ENCODE measurements at regions not wholly inside any gene's neighbourhood (a gene's known extent, or its start where the extent isn't known, plus 50 kb on each side); places are given as distances from the start of the nearest gene placed in this dataset.
A peak's percentile ranks its signal among the peaks of the same experiment; 100 is the strongest.

DNA sequence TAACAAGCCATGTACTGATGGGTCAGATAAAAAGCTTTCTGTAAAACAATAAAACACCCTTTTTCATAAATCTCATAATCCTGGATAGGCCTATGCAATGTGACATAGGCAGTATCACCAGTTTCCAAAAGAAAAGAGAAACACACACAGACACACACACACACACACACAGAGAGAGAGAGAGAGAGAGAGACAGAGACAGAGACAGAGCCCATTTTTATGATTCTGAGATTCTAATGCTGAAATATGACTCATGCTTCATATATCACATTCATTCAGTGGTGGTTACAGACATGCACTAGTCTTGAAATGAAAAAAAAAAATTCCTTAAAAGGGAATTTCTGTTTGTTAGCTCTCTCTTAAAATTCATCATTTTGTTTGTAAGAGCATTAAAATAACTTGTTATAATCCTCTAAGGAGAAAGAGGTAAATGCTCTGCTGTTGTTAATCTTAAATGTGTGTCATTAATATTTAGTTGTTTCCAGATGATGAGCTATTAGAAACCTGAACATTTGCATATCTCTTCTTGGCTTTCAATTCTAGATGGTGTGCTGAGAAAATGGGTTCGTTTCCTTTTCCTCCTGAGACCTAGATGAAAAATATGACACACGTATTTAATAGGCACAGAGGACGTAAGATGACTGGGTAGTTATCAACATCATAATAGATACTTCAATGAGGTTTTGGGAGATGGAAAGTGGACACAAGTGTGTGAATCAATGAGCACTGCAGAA lies 1598.7 kb upstream of the ACVR2A start:
- TF ChIP-seq, protein P1, sequence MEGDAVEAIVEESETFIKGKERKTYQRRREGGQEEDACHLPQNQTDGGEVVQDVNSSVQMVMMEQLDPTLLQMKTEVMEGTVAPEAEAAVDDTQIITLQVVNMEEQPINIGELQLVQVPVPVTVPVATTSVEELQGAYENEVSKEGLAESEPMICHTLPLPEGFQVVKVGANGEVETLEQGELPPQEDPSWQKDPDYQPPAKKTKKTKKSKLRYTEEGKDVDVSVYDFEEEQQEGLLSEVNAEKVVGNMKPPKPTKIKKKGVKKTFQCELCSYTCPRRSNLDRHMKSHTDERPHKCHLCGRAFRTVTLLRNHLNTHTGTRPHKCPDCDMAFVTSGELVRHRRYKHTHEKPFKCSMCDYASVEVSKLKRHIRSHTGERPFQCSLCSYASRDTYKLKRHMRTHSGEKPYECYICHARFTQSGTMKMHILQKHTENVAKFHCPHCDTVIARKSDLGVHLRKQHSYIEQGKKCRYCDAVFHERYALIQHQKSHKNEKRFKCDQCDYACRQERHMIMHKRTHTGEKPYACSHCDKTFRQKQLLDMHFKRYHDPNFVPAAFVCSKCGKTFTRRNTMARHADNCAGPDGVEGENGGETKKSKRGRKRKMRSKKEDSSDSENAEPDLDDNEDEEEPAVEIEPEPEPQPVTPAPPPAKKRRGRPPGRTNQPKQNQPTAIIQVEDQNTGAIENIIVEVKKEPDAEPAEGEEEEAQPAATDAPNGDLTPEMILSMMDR (IDR thresholded peaks at IDR 0.05; ENCODE audit: control insufficient read depth, insufficient read depth, low read depth, low read length, missing control alignments): no peak
- H3K4me3 ChIP-seq (ENCODE audit: control insufficient read depth, low read depth, low read length): no peak overlapping the region
- DNase-seq (ENCODE audit: low read depth): peak; percentile 49

DNA sequence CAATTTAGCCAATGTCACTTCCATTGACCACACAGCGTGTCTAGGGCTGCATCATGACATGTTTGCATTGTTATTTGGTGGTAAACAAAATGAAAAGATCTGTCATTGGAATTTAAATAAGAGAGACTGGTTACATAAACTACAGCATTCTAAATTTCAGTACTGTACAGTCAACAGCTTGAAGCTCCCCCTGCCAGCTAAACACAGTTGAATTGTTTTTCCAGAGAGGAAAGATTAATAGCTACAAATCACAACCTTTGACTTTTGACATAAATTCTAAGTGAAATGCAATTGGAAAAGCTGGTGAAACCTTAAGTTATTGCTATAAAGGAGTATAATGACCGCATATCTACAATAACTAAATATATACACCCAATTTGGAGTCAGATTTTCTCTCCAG lies 1600.0 kb upstream of the ACVR2A start:
- TF ChIP-seq, protein P1 (IDR thresholded peaks at IDR 0.05; ENCODE audit: control insufficient read depth, insufficient read depth, low read depth, low read length, missing control alignments): no peak
- H3K4me3 ChIP-seq (ENCODE audit: control insufficient read depth, low read depth, low read length): no peak overlapping the region
- DNase-seq (ENCODE audit: low read depth): no peak

DNA sequence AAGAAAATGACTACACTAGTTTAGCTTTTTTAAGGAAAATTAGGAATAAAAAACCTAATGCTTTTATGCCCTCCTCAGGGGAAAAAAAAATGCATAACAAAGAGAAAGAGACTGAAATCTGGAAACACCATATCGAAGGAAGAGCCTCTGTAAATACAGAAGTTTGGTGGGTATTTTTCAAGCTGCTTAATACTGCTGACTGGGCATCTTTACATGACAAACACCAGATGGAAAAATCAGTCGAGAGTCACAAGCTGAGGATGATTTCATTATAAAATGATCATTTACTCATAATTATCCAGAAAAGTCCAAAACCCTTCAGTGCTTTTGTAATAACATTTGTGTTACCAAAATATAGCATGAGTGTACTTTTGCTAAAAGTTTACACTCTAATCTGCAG lies 1600.7 kb upstream of the ACVR2A start:
- H3K4me3 ChIP-seq (ENCODE audit: control insufficient read depth, low read depth, low read length): no peak overlapping the region
- TF ChIP-seq, protein P1 (IDR thresholded peaks at IDR 0.05; ENCODE audit: control insufficient read depth, insufficient read depth, low read depth, low read length, missing control alignments): no peak
- no peak for DNase-seq (ENCODE audit: low read depth)

DNA sequence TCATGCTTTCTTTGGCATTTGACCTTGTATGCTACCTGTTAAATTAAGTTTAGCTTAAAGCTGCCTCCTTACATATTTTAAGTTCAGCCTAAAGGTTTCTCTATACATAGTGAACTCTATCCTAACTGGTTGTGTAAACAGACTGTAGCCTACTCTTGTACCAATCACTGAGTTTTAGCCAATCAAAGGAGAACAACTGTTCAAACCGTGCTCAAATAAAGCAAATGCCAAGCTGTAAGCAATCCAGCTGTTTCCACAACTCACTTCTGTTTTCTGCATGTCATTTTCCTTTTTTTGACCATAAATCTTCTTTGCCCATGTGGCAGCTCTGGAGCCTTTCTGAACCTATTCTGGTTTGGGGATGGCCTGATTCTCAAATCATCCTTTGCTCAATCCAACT lies 1603.8 kb upstream of the ACVR2A start:
- TF ChIP-seq, protein P1 (IDR thresholded peaks at IDR 0.05; ENCODE audit: control insufficient read depth, insufficient read depth, low read depth, low read length, missing control alignments): no peak
- H3K4me3 ChIP-seq (ENCODE audit: control insufficient read depth, low read depth, low read length): no peak overlapping the region
- no peak for DNase-seq (ENCODE audit: low read depth)

DNA sequence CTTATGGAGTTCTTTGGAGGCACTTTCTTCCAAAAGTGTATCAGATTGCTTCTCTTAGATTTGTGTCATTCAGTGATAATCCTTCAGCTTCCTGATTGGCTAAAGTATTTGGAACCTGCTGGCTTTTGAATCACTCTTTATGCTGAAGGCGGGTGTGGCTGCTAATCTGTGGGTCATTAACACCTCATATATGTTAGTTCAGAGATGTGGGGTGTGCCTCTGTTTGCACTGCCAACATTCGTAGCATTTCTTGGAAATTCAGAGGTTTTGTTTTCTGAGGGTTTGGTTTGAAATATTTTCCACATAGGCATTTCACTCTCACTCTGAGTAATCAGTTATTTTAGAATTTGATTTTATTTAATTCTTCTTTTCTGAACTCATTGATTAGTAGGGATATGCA lies 1604.4 kb upstream of the ACVR2A start:
- DNase-seq (ENCODE audit: low read depth): no peak
- H3K4me3 ChIP-seq (ENCODE audit: control insufficient read depth, low read depth, low read length): no peak overlapping the region
- TF ChIP-seq, protein P1 (IDR thresholded peaks at IDR 0.05; ENCODE audit: control insufficient read depth, insufficient read depth, low read depth, low read length, missing control alignments): no peak

DNA sequence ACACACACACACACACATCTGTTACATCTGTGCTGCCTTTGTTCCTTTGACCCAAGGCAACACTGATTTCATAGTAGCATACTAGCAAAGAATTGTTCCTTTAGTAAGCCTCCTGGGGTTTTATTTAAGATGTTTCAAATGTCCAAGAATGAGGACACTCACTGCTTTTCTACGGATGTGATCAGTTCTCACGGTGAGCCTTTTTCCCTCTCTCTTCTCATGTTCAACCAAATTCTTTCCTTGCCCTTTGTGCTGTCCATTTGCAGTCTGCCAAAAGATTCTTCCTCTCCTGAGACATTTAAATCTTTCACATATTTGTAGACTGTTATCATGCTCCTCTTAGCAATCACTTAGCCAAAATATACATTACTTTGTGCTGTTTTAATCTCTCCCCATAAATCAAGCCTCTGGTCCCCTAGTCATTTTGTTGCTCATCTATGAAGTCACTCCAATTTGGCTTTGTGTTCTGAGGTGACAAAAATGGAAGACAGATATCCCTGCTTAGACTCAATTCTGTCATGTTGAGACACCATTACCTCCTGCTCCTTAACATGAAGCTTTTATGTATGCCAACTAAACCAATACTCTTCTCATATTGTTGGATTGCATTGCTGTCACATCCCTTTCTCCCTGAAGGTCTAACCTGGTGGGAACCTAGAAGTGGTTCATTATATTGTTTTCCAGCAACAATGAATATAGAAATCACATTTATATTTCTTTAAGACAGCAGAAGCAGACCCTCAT lies 1605.3 kb upstream of the ACVR2A start:
- DNase-seq (ENCODE audit: low read depth): peak; percentile 62
- no peak overlapping the region for H3K4me3 ChIP-seq (ENCODE audit: control insufficient read depth, low read depth, low read length)
- TF ChIP-seq, protein P1 (IDR thresholded peaks at IDR 0.05; ENCODE audit: control insufficient read depth, insufficient read depth, low read depth, low read length, missing control alignments): no peak
